RWPE1 (cell line): ENCODE measurements at regions not wholly inside any gene's neighbourhood (a gene's known extent, or its start where the extent isn't known, plus 50 kb on each side); places are given as distances from the start of the nearest gene placed in this dataset.

Experiments
- CTCF ChIA-PET: fragments of 350-600 bp; sonication (Branson Sonifier 250); formaldehyde crosslinking; extraction: SDS; loops from one replicate; lab custom pipeline; 2021; lab: Yijun Ruan, JAX
- POLR2A ChIA-PET: fragments of 400-600 bp; formaldehyde crosslinking; extraction: SDS; loops from one replicate; lab custom pipeline; 2020; ENCODE audit warnings: antibody characterized with exemption; ENCODE audit not compliant: low non-redundant PET; lab: Yijun Ruan, JAX
- DNase-seq: peaks from one replicate; pipeline ENCODE4 v3.0.0; 2012; ENCODE audit warnings: low spot score
- H3K27ac ChIP-seq: fragments of 450-650 bp; 2 replicates; pipeline ENCODE4 v1.5.1; 2017
- CTCF ChIP-seq: fragments of 450-650 bp; conservative IDR thresholded peaks from 2 replicates; pipeline ENCODE4 v1.5.1; 2017; ENCODE audit warnings: low read depth, mild to moderate bottlenecking

GRCh38 chrX:10949541-10949940 is 161.6 kb upstream of the HCCS start:
- DNase-seq, result no peak
- no peak overlapping the region for H3K27ac ChIP-seq
- CTCF ChIA-PET, result no interaction called here
- POLR2A ChIA-PET, result no interaction called here
- no peak for TF ChIP-seq CTCF

- ChIA-PET POLR2A (no interaction called here), CTCF (interaction anchor here (0.6 kb wide), 1 partner anchor 330 kb away, joined by 3 read pairs; no protein-coding TSS in a partner anchor)
- H3K27ac ChIP-seq, result no peak overlapping the region
- no peak for TF ChIP-seq CTCF
- no peak for DNase-seq
Observed at GRCh38 chrX:10952619-10953018, 158.5 kb upstream of the HCCS start.

GRCh38 chrX:10965174-10965798 is 145.8 kb upstream of the HCCS start:
- ChIA-PET CTCF (no interaction called here), POLR2A (no interaction called here)
- no peak for DNase-seq
- no peak for TF ChIP-seq CTCF
- H3K27ac ChIP-seq, result no peak overlapping the region

GRCh38 chrX:10966057-10966456 is 145.1 kb upstream of the HCCS start:
- CTCF ChIA-PET, result no interaction called here
- H3K27ac ChIP-seq, result no peak overlapping the region
- DNase-seq, result no peak
- POLR2A ChIA-PET, result no interaction called here
- no peak for TF ChIP-seq CTCF

GRCh38 chrX:10971176-10971575 is 140.0 kb upstream of the HCCS start:
- ChIA-PET CTCF (no interaction called here), POLR2A (no interaction called here)
- TF ChIP-seq CTCF, result no peak
- no peak for DNase-seq
- no peak overlapping the region for H3K27ac ChIP-seq

- ChIA-PET POLR2A (no interaction called here), CTCF (no interaction called here)
- DNase-seq, result no peak
- no peak for TF ChIP-seq CTCF
- H3K27ac ChIP-seq, result no peak overlapping the region
Observed at GRCh38 chrX:10971759-10972158, 139.4 kb upstream of the HCCS start.

- H3K27ac ChIP-seq, result no peak overlapping the region
- no peak for DNase-seq
- CTCF ChIA-PET, result no interaction called here
- POLR2A ChIA-PET, result no interaction called here
- TF ChIP-seq CTCF, result no peak
Observed at GRCh38 chrX:10972706-10973105, 138.4 kb upstream of the HCCS start.
